HEK293 (cell line): ENCODE measurements at regions not wholly inside any gene's neighbourhood (a gene's known extent, or its start where the extent isn't known, plus 50 kb on each side); places are given as distances from the start of the nearest gene placed in this dataset.

Experiments
- CTCF ChIA-PET: fragments of 350-600 bp; formaldehyde crosslinking; extraction: SDS; loops from one replicate; lab custom pipeline; 2021; ENCODE audit warnings: antibody characterized with exemption; lab: Yijun Ruan, JAX
- POLR2A ChIA-PET: fragments of 300-600 bp; formaldehyde crosslinking; extraction: SDS; loops from one replicate; lab custom pipeline; 2020; ENCODE audit warnings: antibody characterized with exemption, inconsistent platforms; lab: Yijun Ruan, JAX
- H3K27ac ChIP-seq: fragments of 200-500 bp; sonication (Bioruptor generic); 2 replicates; pipeline ENCODE4 v1.5.1; 2014; ENCODE audit warnings: low read depth, low read length, control low read depth, inconsistent platforms; ENCODE audit errors: extremely low read depth
- H3K36me3 ChIP-seq, 2 experiments: fragments of 200-500 bp in 1 of 2; sonication (Bioruptor generic) in 1 of 2; 1 replicate in 1 of 2; 2 replicates in 1 of 2; pipeline ENCODE4 v1.5.1; 2014 to 2017; ENCODE audit warnings: inconsistent platforms in 2 of 2, low read length in 2 of 2; ENCODE audit not compliant: control insufficient read depth in 2 of 2, insufficient read depth in 1 of 2
- H3K4me1 ChIP-seq: fragments of 200-500 bp; sonication (Bioruptor generic); 2 replicates; pipeline ENCODE4 v1.5.1; 2014; ENCODE audit warnings: mild to moderate bottlenecking, low read length, inconsistent platforms; ENCODE audit not compliant: control insufficient read depth, insufficient read depth
- H3K4me3 ChIP-seq: 2 replicates; pipeline ENCODE4 v1.5.1; 2011; ENCODE audit warnings: low read depth, mild to moderate bottlenecking, control low read depth, low read length, moderate library complexity
- H3K9me3 ChIP-seq: fragments of 200-500 bp; sonication (Bioruptor generic); 2 replicates; pipeline ENCODE4 v1.5.1; 2014; ENCODE audit warnings: low read depth, low read length, inconsistent platforms; ENCODE audit not compliant: control insufficient read depth, insufficient read depth
- FEZF1 ChIP-seq: fragments of 450-650 bp; formaldehyde crosslinking; IDR thresholded peaks from 2 replicates; pipeline ENCODE4 v1.5.1; 2016; ENCODE audit warnings: missing biosample characterization, missing genetic modification characterization
- KLF16 ChIP-seq: fragments of 450-650 bp; formaldehyde crosslinking; IDR thresholded peaks from 2 replicates; pipeline ENCODE4 v1.5.1; 2017; ENCODE audit warnings: missing biosample characterization, missing genetic modification characterization
- OSR2 ChIP-seq: fragments of 450-650 bp; formaldehyde crosslinking; IDR thresholded peaks from 2 replicates; pipeline ENCODE4 v1.5.1; 2016; ENCODE audit warnings: missing biosample characterization, missing genetic modification characterization
- PRDM1 ChIP-seq: fragments of 450-650 bp; formaldehyde crosslinking; IDR thresholded peaks from 2 replicates; pipeline ENCODE4; 2016; ENCODE audit warnings: missing biosample characterization, missing genetic modification characterization
- ZBTB17 ChIP-seq: fragments of 450-650 bp; formaldehyde crosslinking; IDR thresholded peaks from 2 replicates; pipeline ENCODE4 v1.5.1; 2016; ENCODE audit warnings: missing biosample characterization, missing genetic modification characterization
- ZBTB48 ChIP-seq: fragments of 450-650 bp; formaldehyde crosslinking; IDR thresholded peaks from 2 replicates; pipeline ENCODE4 v1.5.1; 2016; ENCODE audit warnings: missing biosample characterization, missing genetic modification characterization
- ZBTB7A ChIP-seq: fragments of 450-650 bp; formaldehyde crosslinking; IDR thresholded peaks from 2 replicates; pipeline ENCODE4 v1.5.1; 2016; ENCODE audit warnings: low read depth, missing biosample characterization, missing genetic modification characterization
- ZBTB8A ChIP-seq: fragments of 450-650 bp; formaldehyde crosslinking; IDR thresholded peaks from 2 replicates; pipeline ENCODE4 v1.5.1; 2016; ENCODE audit warnings: missing biosample characterization, missing genetic modification characterization
- ZNF112 ChIP-seq: fragments of 450-650 bp; formaldehyde crosslinking; IDR thresholded peaks from 2 replicates; pipeline ENCODE4 v1.5.0; 2017; ENCODE audit warnings: missing biosample characterization, missing genetic modification characterization
- ZNF138 ChIP-seq: fragments of 450-650 bp; formaldehyde crosslinking; IDR thresholded peaks from 2 replicates; pipeline ENCODE4 v1.5.1; 2016; ENCODE audit warnings: missing biosample characterization, missing genetic modification characterization, borderline replicate concordance
- ZNF140 ChIP-seq: fragments of 450-650 bp; formaldehyde crosslinking; IDR thresholded peaks from 2 replicates; pipeline ENCODE4 v1.5.1; 2016; ENCODE audit warnings: missing biosample characterization, missing genetic modification characterization
- ZNF174 ChIP-seq: fragments of 450-650 bp; formaldehyde crosslinking; IDR thresholded peaks from 2 replicates; pipeline ENCODE4 v1.5.0; 2017; ENCODE audit warnings: missing biosample characterization, mild to moderate bottlenecking, missing genetic modification characterization
- ZNF175 ChIP-seq: fragments of 450-650 bp; formaldehyde crosslinking; IDR thresholded peaks from 2 replicates; pipeline ENCODE4 v1.5.1; 2016; ENCODE audit warnings: missing biosample characterization, missing genetic modification characterization
- ZNF239 ChIP-seq: fragments of 450-650 bp; formaldehyde crosslinking; IDR thresholded peaks from 2 replicates; pipeline ENCODE4 v1.5.1; 2016; ENCODE audit warnings: missing biosample characterization, missing genetic modification characterization
- ZNF302 ChIP-seq: fragments of 450-650 bp; formaldehyde crosslinking; IDR thresholded peaks from 2 replicates; pipeline ENCODE4 v1.5.1; 2016; ENCODE audit warnings: missing biosample characterization, missing genetic modification characterization, low read depth
- ZNF350 ChIP-seq: fragments of 450-650 bp; formaldehyde crosslinking; IDR thresholded peaks from 2 replicates; pipeline ENCODE4 v1.5.0; 2017; ENCODE audit warnings: missing biosample characterization, mild to moderate bottlenecking, missing genetic modification characterization
- ZNF366 ChIP-seq: fragments of 450-650 bp; formaldehyde crosslinking; conservative IDR thresholded peaks from 2 replicates; pipeline ENCODE4 v1.5.1; 2016; ENCODE audit warnings: missing biosample characterization, missing genetic modification characterization
- ZNF416 ChIP-seq: fragments of 450-650 bp; formaldehyde crosslinking; IDR thresholded peaks from 2 replicates; pipeline ENCODE4 v1.5.1; 2016; ENCODE audit warnings: missing biosample characterization, missing genetic modification characterization
- ZNF433 ChIP-seq: fragments of 450-650 bp; formaldehyde crosslinking; IDR thresholded peaks from 2 replicates; pipeline ENCODE4 v1.5.1; 2016; ENCODE audit warnings: missing biosample characterization, missing genetic modification characterization, low read depth
- ZNF548 ChIP-seq: fragments of 450-650 bp; formaldehyde crosslinking; IDR thresholded peaks from 2 replicates; pipeline ENCODE4 v1.5.1; 2016; ENCODE audit warnings: missing biosample characterization, missing genetic modification characterization
- ZNF555 ChIP-seq: fragments of 450-650 bp; formaldehyde crosslinking; conservative IDR thresholded peaks from 2 replicates; pipeline ENCODE4 v1.5.1; 2017; ENCODE audit warnings: missing biosample characterization, mild to moderate bottlenecking, missing genetic modification characterization, inconsistent platforms
- ZNF585B ChIP-seq: fragments of 450-650 bp; formaldehyde crosslinking; IDR thresholded peaks from 2 replicates; pipeline ENCODE4 v1.5.1; 2016; ENCODE audit warnings: missing biosample characterization, missing genetic modification characterization
- ZNF600 ChIP-seq: fragments of 450-650 bp; formaldehyde crosslinking; IDR thresholded peaks from 2 replicates; pipeline ENCODE4 v1.5.1; 2016; ENCODE audit warnings: missing biosample characterization, missing genetic modification characterization
- ZNF610 ChIP-seq: fragments of 450-650 bp; formaldehyde crosslinking; IDR thresholded peaks from 2 replicates; pipeline ENCODE4 v1.5.1; 2016; ENCODE audit warnings: missing biosample characterization, missing genetic modification characterization, borderline replicate concordance
- ZNF660 ChIP-seq: fragments of 450-650 bp; IDR thresholded peaks from 2 replicates; pipeline ENCODE4 v1.5.1; 2018; ENCODE audit warnings: missing biosample characterization, mild to moderate bottlenecking, missing genetic modification characterization
- ZNF768 ChIP-seq: fragments of 450-650 bp; formaldehyde crosslinking; IDR thresholded peaks from 2 replicates; pipeline ENCODE4 v1.5.1; 2018; ENCODE audit warnings: missing biosample characterization, mild to moderate bottlenecking, missing genetic modification characterization
- ZNF785 ChIP-seq: fragments of 450-650 bp; formaldehyde crosslinking; IDR thresholded peaks from 2 replicates; pipeline ENCODE4 v1.5.1; 2016; ENCODE audit warnings: missing biosample characterization, missing genetic modification characterization
- TF ChIP-seq, protein P1 (sequence below): fragments of 450-650 bp; formaldehyde crosslinking; IDR thresholded peaks from 2 replicates; pipeline ENCODE4; 2016; ENCODE audit warnings: missing biosample characterization, missing genetic modification characterization
- TF ChIP-seq, protein P2 (sequence below): fragments of 450-650 bp; formaldehyde crosslinking; IDR thresholded peaks from 2 replicates; pipeline ENCODE4 v1.5.1; 2017; ENCODE audit warnings: missing biosample characterization, missing genetic modification characterization
- TF ChIP-seq, protein P3 (sequence below): fragments of 450-650 bp; formaldehyde crosslinking; IDR thresholded peaks from 2 replicates; pipeline ENCODE4 v1.5.1; 2017; ENCODE audit warnings: missing biosample characterization, missing genetic modification characterization
- TF ChIP-seq, protein P4 (sequence below): fragments of 450-650 bp; formaldehyde crosslinking; IDR thresholded peaks from 2 replicates; pipeline ENCODE4 v1.5.1; 2016; ENCODE audit warnings: missing biosample characterization, missing genetic modification characterization
- TF ChIP-seq, protein P5 (sequence below): fragments of 450-650 bp; formaldehyde crosslinking; IDR thresholded peaks from 2 replicates; pipeline ENCODE4 v1.5.1; 2016; ENCODE audit warnings: missing biosample characterization, missing genetic modification characterization, borderline replicate concordance

DNA sequence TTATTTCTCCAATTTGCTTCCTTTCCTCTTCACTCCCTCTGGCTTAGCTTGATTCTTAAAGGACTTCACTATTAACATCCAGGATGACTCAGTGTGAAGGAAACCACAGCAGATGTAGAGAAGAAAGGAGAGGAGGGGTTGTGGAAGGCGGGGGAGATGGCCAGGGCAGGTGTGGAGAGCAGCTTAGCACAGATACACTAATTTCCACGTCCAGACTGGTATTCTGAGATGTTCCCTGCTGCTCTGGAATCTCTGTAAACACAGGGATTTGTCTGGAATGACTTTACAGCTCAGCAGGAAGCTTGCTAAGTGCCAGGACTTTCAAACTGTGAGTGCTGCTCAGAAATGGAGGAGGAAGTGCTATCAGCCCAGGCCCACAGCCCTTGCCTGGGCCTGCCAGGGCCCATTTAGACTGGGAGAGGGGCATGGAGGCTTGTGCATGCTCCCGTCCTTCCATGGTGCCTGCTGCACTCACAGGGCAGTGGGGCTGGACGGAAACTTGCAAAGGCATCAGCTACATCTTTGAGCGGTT lies 202.5 kb upstream of the DDHD1 start (continued):
- TF ChIP-seq ZNF366 (tag by site-specific recombination) (no peak), OSR2 (tag by site-specific recombination) (0 out of 2 replicates have a peak, but pooled peaks have one; percentile 13), ZNF416 (tag by site-specific recombination) (no peak), ZBTB8A (tag by site-specific recombination) (peak; percentile 37; the same call in 1 of the 2 replicates), ZBTB17 (tag by site-specific recombination) (peak; percentile 80; the same call in 1 of the 2 replicates), ZBTB48 (tag by site-specific recombination) (peak; percentile 76; the same call in 1 of the 2 replicates), ZNF350 (no peak), FEZF1 (tag by site-specific recombination) (peak; percentile 77), ZNF555 (tag by site-specific recombination) (no peak), ZNF600 (tag by site-specific recombination) (peak; percentile 87), ZNF433 (tag by site-specific recombination) (no peak), ZNF112 (tag by site-specific recombination) (no peak), PRDM1 (tag by site-specific recombination) (peak; percentile 86), KLF16 (no peak), ZNF302 (tag by site-specific recombination) (no peak)
- TF ChIP-seq, protein P1, sequence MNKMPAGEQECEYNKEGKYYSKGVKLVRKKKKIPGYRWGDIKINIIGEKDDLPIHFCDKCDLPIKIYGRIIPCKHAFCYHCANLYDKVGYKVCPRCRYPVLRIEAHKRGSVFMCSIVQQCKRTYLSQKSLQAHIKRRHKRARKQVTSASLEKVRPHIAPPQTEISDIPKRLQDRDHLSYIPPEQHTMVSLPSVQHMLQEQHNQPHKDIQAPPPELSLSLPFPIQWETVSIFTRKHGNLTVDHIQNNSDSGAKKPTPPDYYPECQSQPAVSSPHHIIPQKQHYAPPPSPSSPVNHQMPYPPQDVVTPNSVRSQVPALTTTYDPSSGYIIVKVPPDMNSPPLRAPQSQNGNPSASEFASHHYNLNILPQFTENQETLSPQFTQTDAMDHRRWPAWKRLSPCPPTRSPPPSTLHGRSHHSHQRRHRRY (tag by site-specific recombination): no peak
- TF ChIP-seq, protein P2, sequence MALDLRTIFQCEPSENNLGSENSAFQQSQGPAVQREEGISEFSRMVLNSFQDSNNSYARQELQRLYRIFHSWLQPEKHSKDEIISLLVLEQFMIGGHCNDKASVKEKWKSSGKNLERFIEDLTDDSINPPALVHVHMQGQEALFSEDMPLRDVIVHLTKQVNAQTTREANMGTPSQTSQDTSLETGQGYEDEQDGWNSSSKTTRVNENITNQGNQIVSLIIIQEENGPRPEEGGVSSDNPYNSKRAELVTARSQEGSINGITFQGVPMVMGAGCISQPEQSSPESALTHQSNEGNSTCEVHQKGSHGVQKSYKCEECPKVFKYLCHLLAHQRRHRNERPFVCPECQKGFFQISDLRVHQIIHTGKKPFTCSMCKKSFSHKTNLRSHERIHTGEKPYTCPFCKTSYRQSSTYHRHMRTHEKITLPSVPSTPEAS (tag by site-specific recombination): no peak
- TF ChIP-seq, protein P3, sequence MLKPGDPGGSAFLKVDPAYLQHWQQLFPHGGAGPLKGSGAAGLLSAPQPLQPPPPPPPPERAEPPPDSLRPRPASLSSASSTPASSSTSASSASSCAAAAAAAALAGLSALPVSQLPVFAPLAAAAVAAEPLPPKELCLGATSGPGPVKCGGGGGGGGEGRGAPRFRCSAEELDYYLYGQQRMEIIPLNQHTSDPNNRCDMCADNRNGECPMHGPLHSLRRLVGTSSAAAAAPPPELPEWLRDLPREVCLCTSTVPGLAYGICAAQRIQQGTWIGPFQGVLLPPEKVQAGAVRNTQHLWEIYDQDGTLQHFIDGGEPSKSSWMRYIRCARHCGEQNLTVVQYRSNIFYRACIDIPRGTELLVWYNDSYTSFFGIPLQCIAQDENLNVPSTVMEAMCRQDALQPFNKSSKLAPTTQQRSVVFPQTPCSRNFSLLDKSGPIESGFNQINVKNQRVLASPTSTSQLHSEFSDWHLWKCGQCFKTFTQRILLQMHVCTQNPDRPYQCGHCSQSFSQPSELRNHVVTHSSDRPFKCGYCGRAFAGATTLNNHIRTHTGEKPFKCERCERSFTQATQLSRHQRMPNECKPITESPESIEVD (tag by site-specific recombination): peak; percentile 79

DNA sequence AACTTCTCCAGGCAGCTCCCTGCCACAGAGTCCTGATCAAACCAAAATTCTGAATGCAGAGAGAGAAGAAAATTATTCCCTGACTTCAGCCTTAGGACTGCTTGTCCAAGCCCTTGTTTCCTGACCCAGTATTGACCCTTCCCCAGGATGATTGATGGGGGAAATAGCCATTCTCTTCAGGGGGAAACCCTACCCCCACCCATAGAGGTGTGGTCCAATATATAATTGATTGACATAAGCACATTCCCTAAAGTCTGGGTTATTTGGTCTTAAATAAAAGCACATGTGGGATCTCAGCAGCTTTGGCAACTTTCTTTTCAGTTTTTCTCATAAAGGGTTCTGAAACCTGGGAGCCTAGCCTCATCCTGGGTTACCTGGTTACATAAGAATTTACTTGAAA lies 201.2 kb upstream of the DDHD1 start:
- no peak overlapping the region for H3K27ac ChIP-seq
- ChIA-PET CTCF (interaction anchor here (0.6 kb wide), 1 partner anchor 45 kb away, joined by 3 read pairs; no protein-coding TSS in a partner anchor), POLR2A (no interaction called here)
- H3K36me3 ChIP-seq: no peaks in the 10 kb centered on the region
- no peaks in the 10 kb centered on the region for H3K9me3 ChIP-seq
- no peaks in the 10 kb centered on the region; the same call in 1 of the 2 replicates for H3K4me1 ChIP-seq
- no peak overlapping the region for H3K4me3 ChIP-seq
- no peak for TF ChIP-seq ZNF239 (tag by site-specific recombination)
- no peak for TF ChIP-seq ZNF660
- TF ChIP-seq, protein P4, sequence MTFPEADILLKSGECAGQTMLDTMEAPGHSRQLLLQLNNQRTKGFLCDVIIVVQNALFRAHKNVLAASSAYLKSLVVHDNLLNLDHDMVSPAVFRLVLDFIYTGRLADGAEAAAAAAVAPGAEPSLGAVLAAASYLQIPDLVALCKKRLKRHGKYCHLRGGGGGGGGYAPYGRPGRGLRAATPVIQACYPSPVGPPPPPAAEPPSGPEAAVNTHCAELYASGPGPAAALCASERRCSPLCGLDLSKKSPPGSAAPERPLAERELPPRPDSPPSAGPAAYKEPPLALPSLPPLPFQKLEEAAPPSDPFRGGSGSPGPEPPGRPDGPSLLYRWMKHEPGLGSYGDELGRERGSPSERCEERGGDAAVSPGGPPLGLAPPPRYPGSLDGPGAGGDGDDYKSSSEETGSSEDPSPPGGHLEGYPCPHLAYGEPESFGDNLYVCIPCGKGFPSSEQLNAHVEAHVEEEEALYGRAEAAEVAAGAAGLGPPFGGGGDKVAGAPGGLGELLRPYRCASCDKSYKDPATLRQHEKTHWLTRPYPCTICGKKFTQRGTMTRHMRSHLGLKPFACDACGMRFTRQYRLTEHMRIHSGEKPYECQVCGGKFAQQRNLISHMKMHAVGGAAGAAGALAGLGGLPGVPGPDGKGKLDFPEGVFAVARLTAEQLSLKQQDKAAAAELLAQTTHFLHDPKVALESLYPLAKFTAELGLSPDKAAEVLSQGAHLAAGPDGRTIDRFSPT (tag by site-specific recombination): no peak
- TF ChIP-seq ZNF548: no peak
- TF ChIP-seq, protein P5, sequence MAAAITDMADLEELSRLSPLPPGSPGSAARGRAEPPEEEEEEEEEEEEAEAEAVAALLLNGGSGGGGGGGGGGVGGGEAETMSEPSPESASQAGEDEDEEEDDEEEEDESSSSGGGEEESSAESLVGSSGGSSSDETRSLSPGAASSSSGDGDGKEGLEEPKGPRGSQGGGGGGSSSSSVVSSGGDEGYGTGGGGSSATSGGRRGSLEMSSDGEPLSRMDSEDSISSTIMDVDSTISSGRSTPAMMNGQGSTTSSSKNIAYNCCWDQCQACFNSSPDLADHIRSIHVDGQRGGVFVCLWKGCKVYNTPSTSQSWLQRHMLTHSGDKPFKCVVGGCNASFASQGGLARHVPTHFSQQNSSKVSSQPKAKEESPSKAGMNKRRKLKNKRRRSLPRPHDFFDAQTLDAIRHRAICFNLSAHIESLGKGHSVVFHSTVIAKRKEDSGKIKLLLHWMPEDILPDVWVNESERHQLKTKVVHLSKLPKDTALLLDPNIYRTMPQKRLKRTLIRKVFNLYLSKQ (tag by site-specific recombination): no peak
- TF ChIP-seq ZNF785 (tag by site-specific recombination): no peak
- TF ChIP-seq ZNF175: no peak
- no peak for TF ChIP-seq FEZF1 (tag by site-specific recombination)
- TF ChIP-seq ZNF768 (tag by site-specific recombination): no peak
- no peak for TF ChIP-seq ZNF138 (tag by site-specific recombination)
- TF ChIP-seq ZNF585B (tag by site-specific recombination): no peak
- TF ChIP-seq ZNF140 (tag by site-specific recombination): no peak
- TF ChIP-seq ZNF174: no peak
- no peak for TF ChIP-seq ZNF610
- TF ChIP-seq ZBTB7A (tag by site-specific recombination): no peak
